Activated CD8-positive, alpha-beta memory T cell treated with anti-CD3 and anti-CD28 coated beads, Interleukin-2, amount 50 U/mL, for 24 hours (primary cell): ENCODE measurements at regions not wholly inside any gene's neighbourhood (a gene's known extent, or its start where the extent isn't known, plus 50 kb on each side); places are given as distances from the start of the nearest gene placed in this dataset.
"Not testable (repeated sequence)": the region's sequence is repeated elsewhere in the genome, so short reads cannot be mapped to it uniquely, and the experiment has no call there.

ENCODE experiments used
- DNase-seq: peaks from one replicate; pipeline ENCODE4 v3.0.0-alpha.2; 2020; ENCODE audit errors: extremely low read depth

DNA sequence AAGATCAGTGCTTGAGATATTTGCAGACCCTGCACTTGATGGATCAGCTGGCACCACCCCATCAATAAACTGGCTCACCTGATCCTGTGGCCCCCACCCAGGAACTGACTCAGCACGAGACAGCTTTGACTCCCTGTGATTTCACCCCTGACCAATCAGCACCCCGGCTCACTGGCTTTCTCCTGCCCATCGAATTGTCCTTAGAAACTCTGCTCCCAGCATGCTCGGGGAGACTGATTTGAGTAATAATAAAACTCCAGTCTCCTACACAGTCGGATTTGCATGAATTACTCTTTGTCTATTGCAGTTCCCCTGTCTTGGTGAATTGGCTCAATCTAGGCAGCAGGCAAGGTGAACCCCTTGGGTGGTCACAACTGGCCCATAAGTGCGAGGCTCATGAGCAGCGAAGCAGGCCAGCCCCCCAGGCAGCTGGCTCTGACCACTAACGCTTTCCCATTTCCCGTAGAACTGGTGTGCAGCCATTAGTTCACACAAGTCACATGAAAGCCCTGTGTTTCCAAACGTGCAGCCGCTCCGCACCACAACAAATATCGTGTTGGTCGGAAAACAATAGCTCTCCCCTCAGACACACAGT lies 79.6 kb downstream of the RSPH3 start:
- DNase-seq: no peak

DNA sequence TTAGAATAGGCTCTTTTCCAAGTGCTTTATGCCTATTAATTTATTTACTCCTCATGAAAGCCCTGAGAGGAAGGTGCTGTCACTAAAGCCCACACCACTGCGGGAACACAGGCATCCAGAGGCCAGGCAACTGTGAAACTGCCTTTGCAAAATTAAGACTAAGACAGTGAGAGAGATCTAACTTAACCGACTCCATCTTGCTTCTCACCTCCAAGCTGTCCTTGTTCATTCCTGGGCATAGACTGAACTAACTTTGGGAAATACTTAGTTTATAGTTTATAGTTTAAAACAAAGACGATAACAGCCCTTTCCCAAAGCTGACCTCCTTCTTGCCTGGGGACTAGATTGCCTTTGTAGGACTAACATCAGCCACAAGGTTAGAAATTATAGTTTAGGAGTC lies 80.1 kb downstream of the RSPH3 start:
- DNase-seq: no peak

DNA sequence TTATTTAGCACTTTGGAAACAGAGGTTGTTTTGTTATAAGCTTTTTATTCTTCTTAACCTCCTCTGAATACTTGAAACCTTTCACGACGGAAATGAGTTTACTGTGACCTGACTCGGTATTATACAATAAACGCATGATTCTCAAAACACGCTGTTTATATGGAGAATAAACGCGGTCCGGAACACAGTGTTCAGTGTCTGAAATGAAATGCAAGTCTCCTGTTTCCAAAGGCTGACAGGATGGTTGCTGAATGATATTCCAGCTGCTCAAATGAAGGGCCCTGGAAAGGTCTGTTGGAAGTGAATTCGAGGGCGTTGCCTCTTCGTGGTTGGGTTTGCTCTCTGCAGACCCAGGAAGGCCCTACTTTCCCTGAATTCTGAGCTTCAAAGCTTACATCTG lies 83.4 kb downstream of the RSPH3 start:
- DNase-seq: no peak

DNA sequence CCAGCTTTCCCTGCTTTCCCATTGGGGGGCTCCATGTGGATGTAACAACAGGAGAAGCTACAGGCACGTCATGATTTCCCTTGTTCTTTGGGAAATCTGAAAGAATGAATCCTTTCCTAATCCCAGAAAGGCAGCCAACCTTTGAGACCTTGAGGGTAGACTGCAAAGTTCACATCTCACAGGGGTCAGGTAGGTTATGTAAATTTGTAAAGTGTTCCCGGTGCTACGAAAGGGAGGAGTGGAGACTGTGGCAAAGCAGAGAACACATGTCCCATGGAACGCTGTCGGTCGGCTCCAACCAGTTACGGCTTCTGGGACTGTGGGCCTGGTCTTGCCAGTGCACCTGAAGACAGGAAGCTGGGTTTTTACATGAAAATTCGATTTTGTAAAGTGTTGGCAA lies 85.1 kb downstream of the RSPH3 start:
- no peak for DNase-seq

GRCh38 chr6:158913580-158913979 lies 86.4 kb downstream of the RSPH3 start:
- no peak for DNase-seq

- DNase-seq: no peak
Measured at GRCh38 chr6:158912655-158913054, 87.3 kb downstream of the RSPH3 start.

- DNase-seq: no peak
Measured at GRCh38 chr6:158911746-158912480, 88.1 kb downstream of the RSPH3 start.

- no peak for DNase-seq
Measured at GRCh38 chr6:158910484-158911440, 89.2 kb downstream of the RSPH3 start.

- no peak for DNase-seq
Measured at GRCh38 chr6:158909938-158910337, 90.1 kb downstream of the RSPH3 start.

- DNase-seq: no peak
Measured at GRCh38 chr6:158908606-158909005, 89.4 kb upstream of the EZR start.

GRCh38 chr6:158907931-158908330 lies 88.8 kb upstream of the EZR start:
- DNase-seq: no peak

- no peak for DNase-seq
Measured at GRCh38 chr6:158906926-158907325, 87.8 kb upstream of the EZR start.

DNA sequence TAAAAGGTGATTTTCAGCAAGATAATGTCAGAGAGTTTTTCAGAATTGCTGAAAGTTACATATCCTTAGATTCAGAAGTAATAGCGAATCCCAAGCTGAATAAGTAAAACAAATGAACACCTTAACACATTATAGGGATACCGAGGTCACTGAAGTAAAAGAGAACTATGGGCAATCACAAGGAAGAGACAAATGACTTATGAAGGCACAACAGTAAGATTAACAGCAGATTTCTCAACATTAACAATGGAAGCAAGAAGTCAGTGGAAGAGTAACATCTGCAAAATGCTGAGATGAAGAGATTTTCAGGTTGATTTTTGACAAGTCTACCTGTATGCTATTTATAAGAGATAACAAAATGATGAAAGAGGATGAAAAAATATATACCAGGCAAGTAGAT lies 86.1 kb upstream of the EZR start:
- DNase-seq: no peak

- DNase-seq: no peak
Measured at GRCh38 chr6:158903801-158904200, 84.6 kb upstream of the EZR start.

DNA sequence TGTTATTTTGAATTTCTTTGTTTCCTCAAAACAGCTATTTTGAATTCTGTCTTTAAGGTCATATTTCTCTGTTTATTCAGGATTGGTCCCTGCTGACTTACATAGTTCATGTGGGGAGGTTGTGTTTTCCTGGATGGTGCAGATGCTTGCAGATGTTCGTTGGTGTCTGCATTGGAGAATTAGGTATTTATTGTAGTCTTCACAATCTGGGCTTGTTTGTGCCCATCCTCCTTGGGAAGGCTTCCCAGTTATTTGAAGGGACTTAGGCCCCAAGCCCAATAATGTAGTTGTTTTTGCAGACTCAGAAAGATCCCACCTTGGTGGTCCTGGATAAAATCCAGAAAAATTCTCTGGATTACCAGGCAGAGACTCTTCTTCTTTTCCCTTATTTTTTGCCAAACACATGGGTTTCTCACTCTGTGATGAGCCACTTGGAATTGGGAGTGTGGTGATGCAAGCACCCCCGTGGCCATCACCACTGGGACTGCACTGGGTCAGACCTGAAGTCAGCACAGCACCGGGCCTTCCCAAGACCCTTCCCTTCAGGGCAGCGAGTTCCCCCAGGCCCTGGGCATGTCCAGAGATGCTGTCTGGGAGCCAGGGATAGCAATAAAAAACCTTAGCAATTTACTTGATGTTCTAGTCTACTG lies 81.6 kb upstream of the EZR start:
- no peak for DNase-seq

DNA sequence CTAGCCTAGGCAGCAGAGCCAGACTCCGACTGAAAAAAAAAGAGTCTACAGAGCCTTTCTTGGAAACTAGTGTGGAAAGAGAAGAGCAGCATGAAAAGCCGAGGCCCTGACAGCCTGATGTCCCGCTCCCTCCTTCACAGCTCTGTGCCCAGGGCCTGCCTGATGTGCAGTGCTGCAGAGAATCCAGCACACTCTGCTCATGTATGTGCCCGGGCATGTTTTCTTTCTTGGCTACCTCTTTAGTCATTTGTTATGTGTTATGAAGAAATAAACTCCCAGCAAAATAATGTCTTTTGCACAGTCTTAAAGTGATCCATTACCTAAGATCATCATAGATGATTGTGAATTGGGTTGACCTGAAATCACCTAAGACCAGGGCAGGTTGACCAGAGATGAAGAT lies 78.1 kb upstream of the EZR start:
- DNase-seq: no peak

DNA sequence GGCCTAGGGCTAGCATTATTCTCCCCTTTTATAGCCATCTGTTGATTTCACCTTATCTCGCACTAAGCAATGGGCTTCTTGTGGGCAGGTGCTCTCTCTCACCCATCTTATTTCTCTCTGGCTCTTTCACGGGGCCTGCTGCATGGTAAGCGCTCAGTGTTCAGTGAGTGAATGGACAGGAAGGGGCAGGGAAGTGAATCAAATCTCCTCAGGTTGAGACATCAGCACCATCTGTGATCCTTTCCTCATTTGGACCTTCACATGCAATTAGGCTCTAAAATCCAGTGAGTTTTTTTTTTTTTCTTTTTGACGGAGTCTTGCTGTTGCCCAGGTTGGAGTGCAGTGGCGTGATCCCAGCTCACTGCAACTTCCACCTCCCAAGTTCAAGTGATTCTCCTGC lies 76.5 kb upstream of the EZR start:
- no peak for DNase-seq

GRCh38 chr6:158894193-158894592 lies 75.0 kb upstream of the EZR start:
- DNase-seq: no peak

- no peak for DNase-seq
Measured at GRCh38 chr6:158892266-158892665, 73.1 kb upstream of the EZR start.

DNA sequence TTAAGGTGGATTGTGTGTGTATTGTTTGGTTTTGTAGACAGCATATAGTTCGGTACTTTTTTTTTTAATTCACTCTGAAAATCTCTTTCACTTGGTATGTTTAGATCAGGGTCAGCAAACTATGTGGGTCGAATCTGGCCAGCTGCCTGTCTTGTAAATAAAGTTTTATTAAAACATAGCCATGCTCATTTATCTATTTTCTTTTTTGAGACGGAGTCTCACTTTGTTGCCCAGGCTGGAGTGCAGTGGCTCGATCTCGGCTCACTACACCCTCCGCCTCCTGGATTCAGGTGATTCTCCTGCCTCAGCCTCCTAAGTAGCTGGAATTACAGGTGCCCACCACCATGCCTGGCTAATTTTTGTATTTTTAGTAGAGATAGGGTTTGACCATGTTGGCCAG lies 72.4 kb upstream of the EZR start:
- not testable (repeated sequence) for DNase-seq

DNA sequence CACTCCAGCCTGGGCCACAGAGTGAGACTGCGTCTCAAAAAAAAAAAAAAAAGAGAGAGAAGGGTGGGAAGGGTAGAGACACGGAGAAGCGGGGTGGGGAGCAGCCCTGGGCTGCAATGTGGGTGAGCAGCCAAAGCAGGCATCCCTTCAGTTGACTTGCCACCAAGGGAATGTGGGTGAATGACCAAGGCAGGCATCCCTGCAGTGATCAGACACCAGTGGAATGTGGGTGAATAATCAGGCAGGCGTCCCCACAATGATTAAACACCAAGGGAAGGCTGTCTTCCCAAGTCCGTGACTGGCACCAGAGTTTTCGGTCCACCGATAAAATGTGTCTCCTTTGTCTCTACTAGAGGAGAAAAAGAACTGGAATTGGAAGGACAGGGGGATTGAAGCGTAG lies 69.0 kb upstream of the EZR start:
- DNase-seq: not testable (repeated sequence)

DNA sequence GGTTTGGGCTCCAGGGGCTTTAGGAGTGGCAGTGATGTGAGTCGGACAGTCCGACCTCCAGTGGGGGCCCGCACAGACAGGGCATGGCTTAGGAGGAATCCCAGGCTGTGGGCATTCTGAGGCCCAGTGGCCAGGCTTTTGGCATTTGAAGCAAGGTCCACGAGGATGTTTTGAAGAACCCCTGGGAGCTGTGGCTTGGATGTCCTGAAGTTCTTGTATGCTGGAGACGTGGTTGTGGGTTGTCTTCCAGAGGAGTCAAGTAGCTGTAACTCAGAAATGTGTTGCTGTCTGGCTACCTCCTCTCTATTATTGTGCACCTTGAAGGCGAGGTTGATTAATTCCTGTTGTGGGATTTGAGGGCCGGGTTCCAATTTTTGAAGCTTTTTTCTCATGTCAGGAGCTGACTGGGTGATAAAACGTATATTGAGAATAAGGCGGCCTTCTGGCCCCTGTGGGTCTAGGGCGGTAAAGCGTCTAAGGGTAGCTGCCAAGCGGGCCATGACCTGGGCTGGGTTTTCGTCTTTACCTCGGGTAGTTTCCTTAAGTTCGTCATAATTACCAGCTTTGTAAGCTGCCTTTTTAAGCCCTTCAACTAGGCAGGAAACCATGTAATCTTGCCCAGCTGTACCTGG lies 67.3 kb upstream of the EZR start:
- DNase-seq: not testable (repeated sequence)
